ENCODE measurements at regions not wholly inside any gene's neighbourhood (a gene's known extent, or its start where the extent isn't known, plus 50 kb on each side); places are given as distances from the start of the nearest gene placed in this dataset.

GRCh38 chr7:12890586-12890985 lies 203.2 kb downstream of the ARL4A start:
- Histone ChIP-seq H3K27ac (replicated peaks) (no peak overlapping the region), H3K4me3 (replicated peaks; ENCODE audit: insufficient read depth, low read length) (no peak overlapping the region), H3K27me3 (ENCODE audit: insufficient read depth, poor library complexity, severe bottlenecking) (no peaks in the 10 kb centered on the region)
- no peak for DNase-seq (ENCODE audit: low read depth in 1 of 2, low spot score in 1 of 2)
- no peak for TF ChIP-seq POLR2AphosphoS5 (IDR thresholded peaks at IDR 0.05; ENCODE audit: low read depth)
- no peak for TF ChIP-seq SPI1 (IDR thresholded peaks at IDR 0.05; ENCODE audit: borderline replicate concordance, low read depth)
- TF ChIP-seq GABPA (IDR thresholded peaks at IDR 0.05; ENCODE audit: low read depth) = no peak
- TF ChIP-seq CTCF (IDR thresholded peaks at IDR 0.05; ENCODE audit: insufficient read depth, low read length) = no peak
- no peak for TF ChIP-seq REST (IDR thresholded peaks at IDR 0.05; ENCODE audit: insufficient replicate concordance, low read depth)

GRCh38 chr7:12893292-12893691 lies 205.9 kb downstream of the ARL4A start:
- TF ChIP-seq CTCF (IDR thresholded peaks at IDR 0.05; ENCODE audit: insufficient read depth, low read length) (no peak), GABPA (IDR thresholded peaks at IDR 0.05; ENCODE audit: low read depth) (no peak), POLR2AphosphoS5 (IDR thresholded peaks at IDR 0.05; ENCODE audit: low read depth) (no peak), REST (IDR thresholded peaks at IDR 0.05; ENCODE audit: insufficient replicate concordance, low read depth) (no peak), SPI1 (IDR thresholded peaks at IDR 0.05; ENCODE audit: borderline replicate concordance, low read depth) (no peak)
- Histone ChIP-seq H3K27ac (replicated peaks) (no peak overlapping the region), H3K27me3 (ENCODE audit: insufficient read depth, poor library complexity, severe bottlenecking) (no peaks in the 10 kb centered on the region), H3K4me3 (replicated peaks; ENCODE audit: insufficient read depth, low read length) (no peak overlapping the region)
- DNase-seq (ENCODE audit: low read depth in 1 of 2, low spot score in 1 of 2) = no peak

GRCh38 chr7:12895296-12895695 lies 207.9 kb downstream of the ARL4A start:
- Histone ChIP-seq H3K27me3 (ENCODE audit: insufficient read depth, poor library complexity, severe bottlenecking) (no peaks in the 10 kb centered on the region), H3K27ac (replicated peaks) (no peak overlapping the region), H3K4me3 (replicated peaks; ENCODE audit: insufficient read depth, low read length) (no peak overlapping the region)
- TF ChIP-seq CTCF (IDR thresholded peaks at IDR 0.05; ENCODE audit: insufficient read depth, low read length) = no peak
- no peak for TF ChIP-seq POLR2AphosphoS5 (IDR thresholded peaks at IDR 0.05; ENCODE audit: low read depth)
- TF ChIP-seq GABPA (IDR thresholded peaks at IDR 0.05; ENCODE audit: low read depth) = no peak
- TF ChIP-seq SPI1 (IDR thresholded peaks at IDR 0.05; ENCODE audit: borderline replicate concordance, low read depth) = no peak
- TF ChIP-seq REST (IDR thresholded peaks at IDR 0.05; ENCODE audit: insufficient replicate concordance, low read depth) = no peak
- no peak for DNase-seq (ENCODE audit: low read depth in 1 of 2, low spot score in 1 of 2)
